IPS-18a (cell line): ENCODE measurements at regions not wholly inside any gene's neighbourhood (a gene's known extent, or its start where the extent isn't known, plus 50 kb on each side); places are given as distances from the start of the nearest gene placed in this dataset.

Experiments used
- H3K27ac ChIP-seq: one replicate; pipeline ENCODE4 v1.5.1; 2013; ENCODE audit warnings: low read length
- H3K27me3 ChIP-seq: one replicate; pipeline ENCODE4 v1.6.1; 2013; ENCODE audit warnings: mild to moderate bottlenecking, low read length; ENCODE audit not compliant: control insufficient read depth, insufficient read depth
- H3K36me3 ChIP-seq: one replicate; pipeline ENCODE4 v1.6.1; 2013; ENCODE audit warnings: low read depth, low read length; ENCODE audit not compliant: control insufficient read depth
- H3K4me1 ChIP-seq: one replicate; pipeline ENCODE4 v1.6.1; 2013; ENCODE audit warnings: low read depth, low read length; ENCODE audit not compliant: control insufficient read depth
- H3K4me3 ChIP-seq: one replicate; pipeline ENCODE4 v1.5.1; 2013; ENCODE audit warnings: low read length
- H3K9ac ChIP-seq: one replicate; pipeline ENCODE4 v1.6.1; 2013; ENCODE audit warnings: mild to moderate bottlenecking, low read length, moderate library complexity
- H3K9me3 ChIP-seq: one replicate; pipeline ENCODE4 v1.6.1; 2013; ENCODE audit warnings: low read depth, low read length; ENCODE audit not compliant: control insufficient read depth

- no peaks in the 10 kb centered on the region for H3K27me3 ChIP-seq
- no peak overlapping the region for H3K4me3 ChIP-seq
- no peaks in the 10 kb centered on the region for H3K9me3 ChIP-seq
- no peaks in the 10 kb centered on the region for H3K36me3 ChIP-seq
- no peak overlapping the region for H3K9ac ChIP-seq
- H3K27ac ChIP-seq: no peak overlapping the region
- no peaks in the 10 kb centered on the region for H3K4me1 ChIP-seq
These were observed 839.2 kb downstream of the TBC1D22A start for GRCh38 chr22:47601666-47602065.

- Histone ChIP-seq H3K4me3 (no peak overlapping the region), H3K27ac (no peak overlapping the region), H3K9ac (no peak overlapping the region), H3K27me3 (no peaks in the 10 kb centered on the region), H3K9me3 (no peaks in the 10 kb centered on the region), H3K4me1 (no peaks in the 10 kb centered on the region), H3K36me3 (no peaks in the 10 kb centered on the region)
These were observed 838.6 kb downstream of the TBC1D22A start for GRCh38 chr22:47600791-47601625.

- H3K27me3 ChIP-seq: no peaks in the 10 kb centered on the region
- H3K36me3 ChIP-seq: no peaks in the 10 kb centered on the region
- no peak overlapping the region for H3K27ac ChIP-seq
- H3K4me3 ChIP-seq: no peak overlapping the region
- no peak overlapping the region for H3K9ac ChIP-seq
- H3K4me1 ChIP-seq: no peaks in the 10 kb centered on the region
- no peaks in the 10 kb centered on the region for H3K9me3 ChIP-seq
These were observed 837.8 kb downstream of the TBC1D22A start for GRCh38 chr22:47600281-47600680.

- H3K4me3 ChIP-seq: no peak overlapping the region
- no peaks in the 10 kb centered on the region for H3K27me3 ChIP-seq
- H3K36me3 ChIP-seq: no peaks in the 10 kb centered on the region
- no peaks in the 10 kb centered on the region for H3K9me3 ChIP-seq
- no peak overlapping the region for H3K9ac ChIP-seq
- H3K27ac ChIP-seq: no peak overlapping the region
- no peaks in the 10 kb centered on the region for H3K4me1 ChIP-seq
These were observed 837.3 kb downstream of the TBC1D22A start for GRCh38 chr22:47599753-47600152.

- Histone ChIP-seq H3K27me3 (no peaks in the 10 kb centered on the region), H3K9ac (no peak overlapping the region), H3K9me3 (no peaks in the 10 kb centered on the region), H3K4me1 (no peaks in the 10 kb centered on the region), H3K36me3 (no peaks in the 10 kb centered on the region), H3K4me3 (no peak overlapping the region), H3K27ac (no peak overlapping the region)
These were observed 836.4 kb downstream of the TBC1D22A start for GRCh38 chr22:47598864-47599263.

- no peak overlapping the region for H3K27ac ChIP-seq
- H3K9me3 ChIP-seq: no peaks in the 10 kb centered on the region
- no peaks in the 10 kb centered on the region for H3K4me1 ChIP-seq
- H3K27me3 ChIP-seq: no peaks in the 10 kb centered on the region
- H3K9ac ChIP-seq: no peak overlapping the region
- no peak overlapping the region for H3K4me3 ChIP-seq
- H3K36me3 ChIP-seq: no peaks in the 10 kb centered on the region
These were observed 834.6 kb downstream of the TBC1D22A start for GRCh38 chr22:47597041-47597440.

GRCh38 chr22:47596176-47596690 is 833.8 kb downstream of the TBC1D22A start:
- no peak overlapping the region for H3K9ac ChIP-seq
- H3K27ac ChIP-seq: no peak overlapping the region

GRCh38 chr22:47594836-47595521 is 832.5 kb downstream of the TBC1D22A start:
- Histone ChIP-seq H3K36me3 (no peaks in the 10 kb centered on the region), H3K9me3 (no peaks in the 10 kb centered on the region), H3K27ac (no peak overlapping the region), H3K27me3 (no peaks in the 10 kb centered on the region), H3K4me3 (no peak overlapping the region), H3K9ac (no peak overlapping the region), H3K4me1 (no peaks in the 10 kb centered on the region)

More at GRCh38 chr22:47596176-47596690, 833.8 kb downstream of the TBC1D22A start:
- no peaks in the 10 kb centered on the region for H3K4me1 ChIP-seq
- H3K9me3 ChIP-seq: no peaks in the 10 kb centered on the region
- no peaks in the 10 kb centered on the region for H3K27me3 ChIP-seq
- no peaks in the 10 kb centered on the region for H3K36me3 ChIP-seq
- no peak overlapping the region for H3K4me3 ChIP-seq

GRCh38 chr22:47593911-47594311 is 831.5 kb downstream of the TBC1D22A start:
- no peaks in the 10 kb centered on the region for H3K9me3 ChIP-seq
- no peak overlapping the region for H3K9ac ChIP-seq
- H3K27me3 ChIP-seq: no peaks in the 10 kb centered on the region
- no peak overlapping the region for H3K27ac ChIP-seq
- H3K4me3 ChIP-seq: no peak overlapping the region
- no peaks in the 10 kb centered on the region for H3K4me1 ChIP-seq
- no peaks in the 10 kb centered on the region for H3K36me3 ChIP-seq

- Histone ChIP-seq H3K4me1 (no peaks in the 10 kb centered on the region), H3K9ac (no peak overlapping the region), H3K36me3 (no peaks in the 10 kb centered on the region), H3K9me3 (no peaks in the 10 kb centered on the region), H3K4me3 (no peak overlapping the region), H3K27me3 (no peaks in the 10 kb centered on the region), H3K27ac (no peak overlapping the region)
These were observed 830.8 kb downstream of the TBC1D22A start for GRCh38 chr22:47593291-47593690.

GRCh38 chr22:47592791-47593190 is 830.3 kb downstream of the TBC1D22A start:
- Histone ChIP-seq H3K36me3 (no peaks in the 10 kb centered on the region), H3K9ac (no peak overlapping the region), H3K27ac (no peak overlapping the region), H3K4me1 (no peaks in the 10 kb centered on the region), H3K9me3 (no peaks in the 10 kb centered on the region), H3K4me3 (no peak overlapping the region), H3K27me3 (no peaks in the 10 kb centered on the region)
